ENCODE measurements at regions not wholly inside any gene's neighbourhood (a gene's known extent, or its start where the extent isn't known, plus 50 kb on each side); places are given as distances from the start of the nearest gene placed in this dataset.

DNA sequence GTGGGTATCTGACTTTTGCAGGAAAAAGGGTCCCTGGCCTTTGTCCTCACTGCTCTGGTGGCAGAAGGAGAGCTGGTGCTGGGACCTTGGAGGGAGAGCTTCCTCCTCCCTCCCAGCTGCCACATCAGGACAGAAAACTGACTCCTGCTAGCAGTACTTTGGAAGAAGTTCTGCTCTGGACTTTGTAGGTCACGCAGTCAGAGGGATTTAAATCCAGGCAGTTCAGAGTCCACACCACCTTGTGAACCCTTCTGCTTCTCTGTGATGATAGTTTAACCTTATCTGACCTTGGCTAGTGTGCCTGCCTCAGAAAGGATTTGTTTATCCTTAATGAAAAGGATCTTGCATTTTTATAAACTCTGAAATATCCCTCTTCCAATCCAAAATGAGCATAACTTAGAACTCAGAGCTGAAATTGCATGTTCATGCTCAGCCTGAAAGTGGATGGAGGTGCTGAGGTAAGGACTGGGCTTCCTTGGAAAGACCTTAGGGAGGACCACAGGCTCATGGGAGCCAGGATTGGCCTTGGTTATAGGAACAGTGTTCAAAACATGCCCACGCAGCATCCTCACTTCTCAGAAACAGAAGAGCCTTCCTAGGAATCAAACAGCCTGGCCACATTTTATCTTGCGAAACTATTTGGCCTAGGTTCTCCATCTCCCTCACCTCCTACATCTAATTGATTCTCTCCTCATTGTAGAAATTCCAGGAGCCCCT, 123.9 kb upstream of the SASH1 start:
- Histone ChIP-seq H3K9me3 (ENCODE audit: control insufficient read depth, insufficient read depth, low read length) (no peaks in the 10 kb centered on the region), H3K27me3 (ENCODE audit: control insufficient read depth, insufficient read depth, low read length) (no peaks in the 10 kb centered on the region), H3K36me3 (ENCODE audit: control insufficient read depth, insufficient read depth, low read length) (no peaks in the 10 kb centered on the region), H3K4me3 (ENCODE audit: low read depth, low read length) (no peak overlapping the region), H3K9ac (ENCODE audit: low read depth, low read length) (no peak overlapping the region), H3K4me1 (ENCODE audit: control insufficient read depth, insufficient read depth, low read length) (peaks cover 9% of the 10 kb centered on the region; the same call in 1 of the 2 replicates), H3K27ac (ENCODE audit: low read depth, low read length) (no peak overlapping the region)

DNA sequence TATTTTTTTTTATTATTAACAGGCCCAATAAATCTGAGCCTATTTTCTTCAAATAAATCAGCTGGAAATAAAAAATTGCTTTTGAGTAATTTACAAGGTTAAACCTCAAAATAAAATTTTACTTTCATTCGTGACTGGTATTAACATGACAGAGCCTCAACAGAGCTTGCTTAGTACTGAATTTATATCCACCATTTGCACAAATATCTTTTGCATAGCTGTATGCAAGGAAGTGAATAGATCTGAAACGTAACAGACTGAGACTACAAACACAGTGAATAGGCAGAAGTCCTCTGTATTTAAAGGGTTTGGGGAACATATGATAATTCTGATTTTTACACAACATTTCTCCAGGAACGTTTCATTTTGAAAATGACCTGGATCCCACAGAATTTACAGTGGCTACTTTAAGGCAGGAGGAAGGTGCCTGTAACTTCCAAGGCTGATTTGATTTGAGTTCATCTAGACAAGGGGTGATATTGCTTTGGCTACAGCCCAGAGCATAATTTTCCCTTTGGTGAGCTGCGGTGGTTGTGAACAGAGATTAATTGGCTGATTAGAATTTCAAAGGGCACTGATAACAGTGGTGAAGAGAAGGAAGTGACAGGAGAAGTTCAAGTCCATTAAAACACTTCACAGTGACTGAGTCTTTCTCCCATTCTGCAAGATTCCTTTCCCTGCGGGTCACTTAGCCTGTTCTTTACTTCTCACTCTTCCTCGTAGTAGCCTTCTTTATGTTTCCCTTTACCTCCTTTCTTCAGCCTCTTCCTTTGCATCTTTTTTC, 121.2 kb upstream of the SASH1 start:
- no peaks in the 10 kb centered on the region for H3K27me3 ChIP-seq (ENCODE audit: control insufficient read depth, insufficient read depth, low read length)
- H3K27ac ChIP-seq (ENCODE audit: low read depth, low read length), result no peak overlapping the region
- H3K4me3 ChIP-seq (ENCODE audit: low read depth, low read length), result no peak overlapping the region
- no peak overlapping the region for H3K9ac ChIP-seq (ENCODE audit: low read depth, low read length)
- H3K4me1 ChIP-seq (ENCODE audit: control insufficient read depth, insufficient read depth, low read length), result peaks cover 19% of the 10 kb centered on the region; the same call in 1 of the 2 replicates
- no peaks in the 10 kb centered on the region for H3K9me3 ChIP-seq (ENCODE audit: control insufficient read depth, insufficient read depth, low read length)
- H3K36me3 ChIP-seq (ENCODE audit: control insufficient read depth, insufficient read depth, low read length), result no peaks in the 10 kb centered on the region

DNA sequence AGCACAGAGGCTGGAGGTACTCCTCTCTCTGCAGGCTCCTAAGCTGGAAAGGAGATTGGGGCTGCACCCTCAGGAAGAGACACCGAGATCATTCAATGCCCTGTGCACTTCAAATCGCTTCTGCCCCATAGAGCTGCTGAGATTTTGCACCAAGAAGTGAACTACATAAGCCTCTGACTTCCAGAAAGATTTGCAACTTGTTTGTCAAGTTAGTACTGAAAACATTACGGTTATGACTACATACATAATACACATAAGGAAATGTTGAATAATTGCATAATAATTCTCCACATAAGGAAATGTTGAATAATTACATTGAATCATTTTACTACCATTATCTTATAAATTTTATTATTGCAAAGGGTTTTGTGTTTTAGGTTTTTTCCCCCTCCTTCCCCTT, 120.3 kb upstream of the SASH1 start:
- Histone ChIP-seq H3K27me3 (ENCODE audit: control insufficient read depth, insufficient read depth, low read length) (no peaks in the 10 kb centered on the region), H3K4me1 (ENCODE audit: control insufficient read depth, insufficient read depth, low read length) (peaks cover 21% of the 10 kb centered on the region; the same call in 1 of the 2 replicates), H3K27ac (ENCODE audit: low read depth, low read length) (no peak overlapping the region), H3K9me3 (ENCODE audit: control insufficient read depth, insufficient read depth, low read length) (no peaks in the 10 kb centered on the region), H3K9ac (ENCODE audit: low read depth, low read length) (no peak overlapping the region), H3K4me3 (ENCODE audit: low read depth, low read length) (no peak overlapping the region), H3K36me3 (ENCODE audit: control insufficient read depth, insufficient read depth, low read length) (no peaks in the 10 kb centered on the region)

DNA sequence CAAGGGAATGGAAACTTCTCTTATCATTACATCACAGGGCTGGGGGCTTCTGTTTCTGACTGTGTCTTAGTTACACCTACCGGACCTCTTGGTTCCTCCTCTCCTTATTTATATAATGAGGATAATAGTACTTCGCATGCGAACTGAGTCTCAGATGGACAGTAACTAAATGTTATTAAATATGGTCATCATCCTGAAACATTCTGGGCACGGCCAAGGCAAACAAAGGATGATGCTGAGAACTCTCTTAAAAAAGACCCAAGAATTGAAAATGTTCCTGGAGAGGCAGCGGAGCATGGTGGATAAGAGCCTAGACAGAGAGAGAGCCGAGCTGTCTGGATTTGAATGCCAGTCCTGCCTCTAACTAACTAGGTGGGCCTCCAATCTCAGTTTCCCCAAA, 119.8 kb upstream of the SASH1 start:
- H3K4me3 ChIP-seq (ENCODE audit: low read depth, low read length), result no peak overlapping the region
- no peak overlapping the region for H3K27ac ChIP-seq (ENCODE audit: low read depth, low read length)
- H3K4me1 ChIP-seq (ENCODE audit: control insufficient read depth, insufficient read depth, low read length), result peaks cover 21% of the 10 kb centered on the region; the same call in 1 of the 2 replicates
- H3K36me3 ChIP-seq (ENCODE audit: control insufficient read depth, insufficient read depth, low read length), result no peaks in the 10 kb centered on the region
- no peak overlapping the region for H3K9ac ChIP-seq (ENCODE audit: low read depth, low read length)
- H3K27me3 ChIP-seq (ENCODE audit: control insufficient read depth, insufficient read depth, low read length), result no peaks in the 10 kb centered on the region
- no peaks in the 10 kb centered on the region for H3K9me3 ChIP-seq (ENCODE audit: control insufficient read depth, insufficient read depth, low read length)

DNA sequence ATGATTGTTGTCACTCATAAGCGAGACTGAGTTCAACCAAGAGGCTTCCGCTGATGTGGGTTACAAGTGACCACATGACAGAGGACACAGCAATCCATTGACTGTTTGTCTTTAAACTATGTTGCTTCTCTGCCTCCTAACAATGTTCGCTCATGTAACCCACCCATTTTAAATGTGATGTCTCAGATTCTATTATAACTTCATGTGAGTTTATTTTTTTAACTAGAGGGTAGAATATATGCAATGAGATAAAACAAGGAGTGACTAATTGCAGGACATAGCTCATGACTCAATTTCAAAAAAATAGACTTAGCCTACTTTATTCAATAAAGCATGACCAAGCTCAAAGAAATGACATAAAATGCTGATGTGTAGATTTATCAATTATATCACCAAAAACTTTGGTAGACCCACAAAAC, 119.2 kb upstream of the SASH1 start:
- Histone ChIP-seq H3K27ac (ENCODE audit: low read depth, low read length) (no peak overlapping the region), H3K4me1 (ENCODE audit: control insufficient read depth, insufficient read depth, low read length) (peaks cover 21% of the 10 kb centered on the region; the same call in 1 of the 2 replicates), H3K36me3 (ENCODE audit: control insufficient read depth, insufficient read depth, low read length) (no peaks in the 10 kb centered on the region), H3K9me3 (ENCODE audit: control insufficient read depth, insufficient read depth, low read length) (no peaks in the 10 kb centered on the region), H3K9ac (ENCODE audit: low read depth, low read length) (no peak overlapping the region), H3K4me3 (ENCODE audit: low read depth, low read length) (no peak overlapping the region), H3K27me3 (ENCODE audit: control insufficient read depth, insufficient read depth, low read length) (no peaks in the 10 kb centered on the region)

DNA sequence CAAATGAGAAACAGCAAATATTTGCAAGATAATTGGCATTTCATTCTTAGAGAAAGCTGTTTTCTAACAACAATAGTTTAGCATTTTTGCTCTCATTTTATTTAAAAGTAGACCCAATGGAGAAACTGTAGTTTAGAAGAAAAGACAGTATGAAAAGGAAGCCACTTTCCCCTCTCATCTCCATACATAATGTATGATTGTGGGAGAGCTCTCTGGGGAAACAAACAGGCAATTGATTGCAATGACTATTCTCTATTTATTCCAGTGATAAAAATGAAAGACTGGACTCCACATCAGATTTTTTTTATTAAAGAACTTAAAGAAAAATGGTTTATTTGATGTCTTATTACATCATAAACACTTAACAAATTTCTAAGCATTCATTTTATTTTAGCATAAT, 116.8 kb upstream of the SASH1 start:
- no peaks in the 10 kb centered on the region for H3K9me3 ChIP-seq (ENCODE audit: control insufficient read depth, insufficient read depth, low read length)
- no peak overlapping the region for H3K27ac ChIP-seq (ENCODE audit: low read depth, low read length)
- no peak overlapping the region for H3K9ac ChIP-seq (ENCODE audit: low read depth, low read length)
- no peak overlapping the region for H3K4me3 ChIP-seq (ENCODE audit: low read depth, low read length)
- H3K27me3 ChIP-seq (ENCODE audit: control insufficient read depth, insufficient read depth, low read length), result no peaks in the 10 kb centered on the region
- no peaks in the 10 kb centered on the region for H3K36me3 ChIP-seq (ENCODE audit: control insufficient read depth, insufficient read depth, low read length)
- peaks cover 21% of the 10 kb centered on the region; the same call in 1 of the 2 replicates for H3K4me1 ChIP-seq (ENCODE audit: control insufficient read depth, insufficient read depth, low read length)

DNA sequence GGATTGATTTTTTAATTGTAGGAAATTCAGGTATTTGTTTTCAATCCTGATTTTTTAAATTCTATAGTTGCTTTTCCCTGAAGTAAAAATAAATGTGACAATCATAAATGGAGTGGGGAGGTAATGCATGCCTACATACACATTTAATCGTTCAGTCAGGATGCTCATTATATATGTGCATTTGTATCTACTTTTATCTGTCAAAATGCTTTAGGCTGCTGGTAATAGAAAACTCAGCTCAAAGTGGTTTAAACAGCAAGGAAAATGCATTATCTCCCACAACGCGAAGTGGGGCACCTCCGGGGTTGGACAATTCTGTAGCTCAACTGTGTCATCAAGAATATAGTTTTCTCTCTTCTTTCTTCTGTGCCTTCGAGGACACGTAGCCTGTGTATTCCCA, 116.4 kb upstream of the SASH1 start:
- no peak overlapping the region for H3K27ac ChIP-seq (ENCODE audit: low read depth, low read length)
- H3K4me3 ChIP-seq (ENCODE audit: low read depth, low read length), result no peak overlapping the region
- H3K36me3 ChIP-seq (ENCODE audit: control insufficient read depth, insufficient read depth, low read length), result no peaks in the 10 kb centered on the region
- no peaks in the 10 kb centered on the region for H3K9me3 ChIP-seq (ENCODE audit: control insufficient read depth, insufficient read depth, low read length)
- H3K27me3 ChIP-seq (ENCODE audit: control insufficient read depth, insufficient read depth, low read length), result no peaks in the 10 kb centered on the region
- peaks cover 19% of the 10 kb centered on the region; the same call in 1 of the 2 replicates for H3K4me1 ChIP-seq (ENCODE audit: control insufficient read depth, insufficient read depth, low read length)
- H3K9ac ChIP-seq (ENCODE audit: low read depth, low read length), result no peak overlapping the region

DNA sequence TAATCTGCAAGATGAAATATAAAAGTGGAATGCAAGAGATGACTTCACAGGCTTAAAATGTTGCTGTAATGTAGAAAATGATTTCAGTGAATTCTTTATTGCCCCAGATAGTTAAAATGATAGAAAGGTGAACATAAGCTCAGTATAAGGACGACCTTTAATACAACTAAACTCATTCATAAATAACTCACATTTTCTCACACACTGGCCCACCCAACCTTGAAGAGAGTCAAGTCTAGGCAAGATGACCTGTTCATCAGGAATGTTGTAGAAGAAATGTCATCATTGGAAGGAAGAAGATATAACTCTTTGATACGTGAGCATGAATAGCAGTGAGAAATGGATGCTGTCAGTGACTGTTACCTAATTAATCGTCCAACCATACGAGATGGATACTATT, 111.1 kb upstream of the SASH1 start:
- H3K9ac ChIP-seq (ENCODE audit: low read depth, low read length), result no peak overlapping the region
- H3K4me1 ChIP-seq (ENCODE audit: control insufficient read depth, insufficient read depth, low read length), result 0 out of 2 replicates have a peak, but pooled peaks cover under 1% of the 10 kb centered on the region
- no peak overlapping the region for H3K27ac ChIP-seq (ENCODE audit: low read depth, low read length)
- no peaks in the 10 kb centered on the region for H3K27me3 ChIP-seq (ENCODE audit: control insufficient read depth, insufficient read depth, low read length)
- no peaks in the 10 kb centered on the region for H3K36me3 ChIP-seq (ENCODE audit: control insufficient read depth, insufficient read depth, low read length)
- no peak overlapping the region for H3K4me3 ChIP-seq (ENCODE audit: low read depth, low read length)
- H3K9me3 ChIP-seq (ENCODE audit: control insufficient read depth, insufficient read depth, low read length), result no peaks in the 10 kb centered on the region

DNA sequence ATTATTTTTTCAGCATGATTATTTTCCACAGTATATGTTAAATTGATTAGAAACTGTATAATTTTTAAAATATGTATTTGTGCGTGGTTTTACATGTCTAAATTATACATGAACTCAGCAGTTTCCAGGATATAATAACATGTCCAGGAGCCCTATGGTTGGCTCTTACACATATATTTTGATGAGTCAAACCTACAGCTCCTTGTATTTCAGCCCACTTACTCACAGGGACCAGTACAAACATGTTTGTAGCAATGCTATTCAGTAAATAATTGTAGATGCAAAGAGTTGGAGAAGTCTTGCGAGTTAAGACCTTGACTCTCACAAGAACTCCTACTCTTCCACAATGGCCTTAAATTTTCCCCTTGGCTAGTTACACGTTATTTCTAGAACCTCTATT, 107.2 kb upstream of the SASH1 start:
- H3K9ac ChIP-seq (ENCODE audit: low read depth, low read length), result no peak overlapping the region
- no peaks in the 10 kb centered on the region for H3K9me3 ChIP-seq (ENCODE audit: control insufficient read depth, insufficient read depth, low read length)
- peaks cover 4% of the 10 kb centered on the region; the same call in 1 of the 2 replicates for H3K4me1 ChIP-seq (ENCODE audit: control insufficient read depth, insufficient read depth, low read length)

DNA sequence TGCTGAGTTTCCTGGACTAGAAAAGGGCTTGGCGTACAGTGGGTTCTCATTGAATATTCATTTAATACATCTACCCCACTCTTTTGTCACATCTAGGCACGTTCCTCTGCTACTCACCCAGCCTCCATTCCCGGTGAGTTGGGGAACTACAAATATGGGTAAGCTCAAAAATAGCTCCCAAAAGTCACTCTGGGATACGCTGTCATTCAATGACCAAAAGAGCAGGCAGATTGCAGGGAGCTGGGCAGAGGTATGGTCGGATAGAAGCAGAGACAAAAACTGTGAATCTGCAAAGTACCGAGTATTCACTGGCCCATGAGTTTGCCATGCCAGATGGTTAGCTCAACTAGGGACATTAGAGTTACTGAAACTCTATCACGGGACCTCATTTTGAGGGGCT, 103.9 kb upstream of the SASH1 start:
- no peaks in the 10 kb centered on the region for H3K27me3 ChIP-seq (ENCODE audit: control insufficient read depth, insufficient read depth, low read length)
- H3K4me3 ChIP-seq (ENCODE audit: low read depth, low read length), result no peak overlapping the region
- H3K9ac ChIP-seq (ENCODE audit: low read depth, low read length), result no peak overlapping the region
- no peak overlapping the region for H3K27ac ChIP-seq (ENCODE audit: low read depth, low read length)
- peaks cover 14% of the 10 kb centered on the region for H3K4me1 ChIP-seq (ENCODE audit: control insufficient read depth, insufficient read depth, low read length)
- no peaks in the 10 kb centered on the region for H3K36me3 ChIP-seq (ENCODE audit: control insufficient read depth, insufficient read depth, low read length)
- H3K9me3 ChIP-seq (ENCODE audit: control insufficient read depth, insufficient read depth, low read length), result no peaks in the 10 kb centered on the region

More for the DNA sequence above, 107.2 kb upstream of the SASH1 start:
- Histone ChIP-seq H3K27ac (ENCODE audit: low read depth, low read length) (no peak overlapping the region), H3K27me3 (ENCODE audit: control insufficient read depth, insufficient read depth, low read length) (no peaks in the 10 kb centered on the region), H3K36me3 (ENCODE audit: control insufficient read depth, insufficient read depth, low read length) (no peaks in the 10 kb centered on the region), H3K4me3 (ENCODE audit: low read depth, low read length) (no peak overlapping the region)

DNA sequence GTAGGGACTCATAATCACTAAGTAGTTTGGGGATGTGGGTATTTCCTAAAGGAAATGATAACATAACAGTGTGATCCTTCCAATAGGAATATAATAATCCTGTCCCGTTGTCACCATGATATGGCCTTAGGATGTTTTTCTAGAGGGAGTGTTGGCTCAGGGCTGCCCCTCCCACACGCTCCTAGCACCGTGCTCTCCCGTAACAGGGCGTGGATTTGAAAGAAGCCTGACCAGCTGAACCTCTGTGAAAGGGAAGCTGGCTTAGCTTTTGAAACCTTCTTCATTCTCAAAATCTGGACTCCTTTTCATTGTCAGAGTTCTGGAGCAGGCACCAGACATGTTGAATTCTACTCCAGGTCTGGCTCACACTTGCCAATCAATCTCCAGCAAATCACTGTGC, 103.4 kb upstream of the SASH1 start:
- no peak overlapping the region for H3K9ac ChIP-seq (ENCODE audit: low read depth, low read length)
- H3K36me3 ChIP-seq (ENCODE audit: control insufficient read depth, insufficient read depth, low read length), result no peaks in the 10 kb centered on the region
- H3K27me3 ChIP-seq (ENCODE audit: control insufficient read depth, insufficient read depth, low read length), result no peaks in the 10 kb centered on the region
- no peaks in the 10 kb centered on the region for H3K9me3 ChIP-seq (ENCODE audit: control insufficient read depth, insufficient read depth, low read length)
- peaks cover 14% of the 10 kb centered on the region for H3K4me1 ChIP-seq (ENCODE audit: control insufficient read depth, insufficient read depth, low read length)
- no peak overlapping the region for H3K27ac ChIP-seq (ENCODE audit: low read depth, low read length)
- no peak overlapping the region for H3K4me3 ChIP-seq (ENCODE audit: low read depth, low read length)
